CD4-positive, alpha-beta T cell (primary cell): ENCODE measurements at regions not wholly inside any gene's neighbourhood (a gene's known extent, or its start where the extent isn't known, plus 50 kb on each side); places are given as distances from the start of the nearest gene placed in this dataset.

Experiments used
- ATAC-seq: fragments of 200-7000 bp; cut with Tn5 transposase; one replicate; pipeline ENCODE4 v1.10.0; 2022; ENCODE audit warnings: mild to moderate bottlenecking; ENCODE audit not compliant: poor library complexity
- CTCF ChIA-PET: fragments of 350-600 bp; sonication (Branson Sonifier 250); formaldehyde crosslinking; loops from one replicate; lab custom pipeline; 2021; ENCODE audit warnings: antibody characterized with exemption, inconsistent platforms; lab: Charles Lee
- POLR2A ChIA-PET: fragments of 350-600 bp; sonication (Branson Sonifier 250); formaldehyde crosslinking; loops from one replicate; lab custom pipeline; 2021; ENCODE audit warnings: antibody characterized with exemption, inconsistent platforms; lab: Charles Lee
- DNase-seq, 14 experiments: peaks; one replicate each; pipeline ENCODE4 v3.0.0-alpha.2; 2013 to 2020; ENCODE audit warnings: mixed read lengths in 2 of 14
- H3K27ac ChIP-seq, 2 donors: one replicate each; pipeline versions ENCODE4 v1.5.1 to v1.7.0; 2013; ENCODE audit warnings: low read length in 2 of 2, low read depth in 1 of 2, mild to moderate bottlenecking in 1 of 2
- H3K27me3 ChIP-seq, 2 experiments: 1 replicate in 1 of 2; 2 replicates in 1 of 2; pipeline versions ENCODE4 v1.6.1 to v1.7.0; 2013; ENCODE audit warnings: low read length in 2 of 2, control low read depth in 1 of 2, mild to moderate bottlenecking in 1 of 2, moderate library complexity in 1 of 2; ENCODE audit not compliant: insufficient read depth in 2 of 2, control insufficient read depth in 1 of 2
- H3K36me3 ChIP-seq: one replicate; pipeline ENCODE4 v1.6.1; 2013; ENCODE audit warnings: low read length, control low read depth; ENCODE audit not compliant: insufficient read depth
- H3K4me1 ChIP-seq: one replicate; pipeline ENCODE4 v1.6.1; 2013; ENCODE audit warnings: low read length, control low read depth; ENCODE audit not compliant: insufficient read depth
- H3K4me3 ChIP-seq: one replicate; pipeline ENCODE4 v1.5.1; 2013; ENCODE audit warnings: mild to moderate bottlenecking, low read length, moderate library complexity
- H3K9me3 ChIP-seq, 2 experiments: 1 replicate in 1 of 2; 2 replicates in 1 of 2; pipeline versions ENCODE4 v1.6.1 to v1.7.0; 2013; ENCODE audit warnings: low read length in 2 of 2, mild to moderate bottlenecking in 2 of 2, control low read depth in 1 of 2, moderate library complexity in 1 of 2; ENCODE audit not compliant: control insufficient read depth in 1 of 2, insufficient read depth in 1 of 2
- H3K27ac Mint-ChIP-seq: one replicate; pipeline ENCODE4 v1.8.0; 2020; ENCODE audit warnings: mixed read lengths
- H3K27me3 Mint-ChIP-seq: one replicate; pipeline ENCODE4 v1.8.0; 2021; ENCODE audit warnings: mixed read lengths
- H3K36me3 Mint-ChIP-seq: one replicate; pipeline ENCODE4 v1.8.0; 2021; ENCODE audit warnings: low read depth, mixed read lengths
- H3K4me1 Mint-ChIP-seq: one replicate; pipeline ENCODE4 v1.8.0; 2021; ENCODE audit warnings: low read depth, mixed read lengths
- H3K4me3 Mint-ChIP-seq: one replicate; pipeline ENCODE4 v1.8.0; 2020; ENCODE audit warnings: mild to moderate bottlenecking, mixed read lengths
- H3K9me3 Mint-ChIP-seq: one replicate; pipeline ENCODE4 v1.8.0; 2020; ENCODE audit warnings: mixed read lengths
- intact Hi-C, 2 experiments: fragments of 100-400 bp; cut with DNase I in 1 of 2; cut with micrococcal nuclease in 1 of 2; formaldehyde crosslinking; loops; one replicate each; pipeline versions ENCODE4 v1.15.1 to v1.9.0; 2023 to 2025; cut with DNase I, micrococcal nuclease
- TF ChIP-seq, protein P1 (sequence below): fragments of 200-600 bp; IDR thresholded peaks from one replicate; pipeline ENCODE4 v1.8.0; 2022; ENCODE audit warnings: antibody characterized with exemption, mild to moderate bottlenecking

DNA sequence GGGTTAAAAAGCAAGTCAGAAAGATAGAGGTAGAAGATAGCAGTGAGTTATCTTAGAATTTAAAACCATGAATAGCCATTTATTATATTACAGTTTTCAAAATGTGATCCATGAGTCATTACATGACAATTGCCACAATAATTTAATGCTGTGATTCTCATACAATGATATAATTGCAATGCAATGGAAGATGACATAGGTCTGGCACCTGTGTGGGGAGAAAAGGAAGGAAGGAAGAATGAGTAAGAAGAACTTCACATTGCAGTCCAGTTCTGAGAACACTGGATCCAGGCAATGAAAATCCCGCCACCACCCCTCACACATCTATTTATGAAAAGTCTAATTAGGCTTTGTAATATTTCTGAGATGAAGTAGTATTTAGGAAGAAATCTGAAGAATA is 738.1 kb upstream of the LINC00305 start:
- Histone ChIP-seq H3K4me1 (no peaks in the 10 kb centered on the region), H3K36me3 (no peaks in the 10 kb centered on the region), H3K27ac (no peak overlapping the region), H3K9me3 (no peaks in the 10 kb centered on the region), H3K27me3 (no peaks in the 10 kb centered on the region), H3K4me3 (no peak overlapping the region)
- POLR2A ChIA-PET = no interaction called here
- Mint-ChIP-seq H3K4me1 (no peaks in the 10 kb centered on the region), H3K27ac (no peak overlapping the region), H3K9me3 (peaks cover 14% of the 10 kb centered on the region), H3K36me3 (no peaks in the 10 kb centered on the region), H3K27me3 (no peaks in the 10 kb centered on the region), H3K4me3 (no peak overlapping the region)
- TF ChIP-seq, protein P1, sequence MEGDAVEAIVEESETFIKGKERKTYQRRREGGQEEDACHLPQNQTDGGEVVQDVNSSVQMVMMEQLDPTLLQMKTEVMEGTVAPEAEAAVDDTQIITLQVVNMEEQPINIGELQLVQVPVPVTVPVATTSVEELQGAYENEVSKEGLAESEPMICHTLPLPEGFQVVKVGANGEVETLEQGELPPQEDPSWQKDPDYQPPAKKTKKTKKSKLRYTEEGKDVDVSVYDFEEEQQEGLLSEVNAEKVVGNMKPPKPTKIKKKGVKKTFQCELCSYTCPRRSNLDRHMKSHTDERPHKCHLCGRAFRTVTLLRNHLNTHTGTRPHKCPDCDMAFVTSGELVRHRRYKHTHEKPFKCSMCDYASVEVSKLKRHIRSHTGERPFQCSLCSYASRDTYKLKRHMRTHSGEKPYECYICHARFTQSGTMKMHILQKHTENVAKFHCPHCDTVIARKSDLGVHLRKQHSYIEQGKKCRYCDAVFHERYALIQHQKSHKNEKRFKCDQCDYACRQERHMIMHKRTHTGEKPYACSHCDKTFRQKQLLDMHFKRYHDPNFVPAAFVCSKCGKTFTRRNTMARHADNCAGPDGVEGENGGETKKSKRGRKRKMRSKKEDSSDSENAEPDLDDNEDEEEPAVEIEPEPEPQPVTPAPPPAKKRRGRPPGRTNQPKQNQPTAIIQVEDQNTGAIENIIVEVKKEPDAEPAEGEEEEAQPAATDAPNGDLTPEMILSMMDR = no peak
- DNase-seq = no peak
- intact Hi-C loops = no loop called here
- ATAC-seq = no peak
- CTCF ChIA-PET = interaction anchor here (0.8 kb wide), 1 partner anchor 8 kb away, joined by 3 read pairs; no protein-coding TSS in a partner anchor

DNA sequence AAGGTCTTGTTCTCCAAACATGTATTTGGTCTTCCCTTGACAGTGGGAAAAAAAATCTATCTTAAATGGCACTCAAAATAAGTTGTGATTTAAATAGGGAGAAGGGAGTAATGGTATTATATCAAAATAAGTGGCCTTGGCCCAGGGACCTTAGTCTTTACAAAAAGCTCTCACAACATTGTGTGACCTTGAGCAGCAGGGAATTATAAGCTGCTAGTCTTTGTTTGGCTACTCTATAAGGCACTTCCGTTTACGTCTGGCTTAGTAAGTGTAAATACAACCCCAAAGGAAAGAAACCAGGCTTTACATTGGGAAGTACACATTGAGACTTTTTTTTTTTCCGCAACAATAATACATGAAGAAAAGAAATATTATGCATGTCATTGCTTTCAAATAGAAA is 734.0 kb upstream of the LINC00305 start:
- Mint-ChIP-seq H3K9me3 (peaks cover 11% of the 10 kb centered on the region), H3K27me3 (no peaks in the 10 kb centered on the region), H3K27ac (no peak overlapping the region), H3K36me3 (no peaks in the 10 kb centered on the region), H3K4me1 (no peaks in the 10 kb centered on the region), H3K4me3 (no peak overlapping the region)
- Histone ChIP-seq H3K4me3 (no peak overlapping the region), H3K9me3 (peaks cover 0 to 8% of the 10 kb centered on the region in 2 experiments), H3K27ac (no peak overlapping the region), H3K4me1 (no peaks in the 10 kb centered on the region), H3K27me3 (no peaks in the 10 kb centered on the region), H3K36me3 (no peaks in the 10 kb centered on the region)
- ChIA-PET CTCF (no interaction called here), POLR2A (no interaction called here)
- ATAC-seq (no peak), DNase-seq (no peak)
- TF ChIP-seq, protein P1 = no peak
- intact Hi-C loops = no loop called here

DNA sequence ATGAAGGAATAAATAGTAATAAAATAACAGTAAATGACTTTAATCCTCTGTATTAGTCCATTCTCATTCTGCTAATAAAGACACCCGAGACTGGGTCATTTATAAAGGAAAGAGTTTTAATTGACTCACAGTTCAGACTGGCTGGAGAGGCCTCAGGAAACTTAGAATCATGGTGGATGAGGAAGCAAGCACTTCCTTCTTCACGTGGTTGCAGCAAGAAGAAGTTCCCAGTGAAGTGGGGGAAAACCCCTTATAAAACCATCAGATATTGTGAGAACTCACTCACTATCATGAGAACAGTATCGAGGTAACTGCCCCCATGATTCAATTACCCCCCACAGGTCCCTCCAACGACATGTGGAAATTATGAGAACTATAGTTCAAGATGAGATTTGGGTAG is 727.9 kb upstream of the LINC00305 start:
- intact Hi-C loops = no loop called here

More for the DNA sequence above, 727.9 kb upstream of the LINC00305 start:
- H3K9me3 ChIP-seq = peaks cover 0 to 9% of the 10 kb centered on the region in 2 experiments
- H3K4me1 ChIP-seq = no peaks in the 10 kb centered on the region
- no peak for DNase-seq
- no peak overlapping the region for H3K27ac ChIP-seq
- Mint-ChIP-seq H3K27me3 (no peaks in the 10 kb centered on the region), H3K27ac (no peak overlapping the region), H3K9me3 (peaks cover 5% of the 10 kb centered on the region), H3K36me3 (no peaks in the 10 kb centered on the region), H3K4me3 (no peak overlapping the region), H3K4me1 (no peaks in the 10 kb centered on the region)
- ChIA-PET POLR2A (no interaction called here), CTCF (no interaction called here)
- no peak for ATAC-seq
- no peaks in the 10 kb centered on the region for H3K27me3 ChIP-seq
- H3K4me3 ChIP-seq = no peak overlapping the region
- TF ChIP-seq, protein P1 = no peak
- no peaks in the 10 kb centered on the region for H3K36me3 ChIP-seq
